ENCODE measurements at regions not wholly inside any gene's neighbourhood (a gene's known extent, or its start where the extent isn't known, plus 50 kb on each side); places are given as distances from the start of the nearest gene placed in this dataset.

DNA sequence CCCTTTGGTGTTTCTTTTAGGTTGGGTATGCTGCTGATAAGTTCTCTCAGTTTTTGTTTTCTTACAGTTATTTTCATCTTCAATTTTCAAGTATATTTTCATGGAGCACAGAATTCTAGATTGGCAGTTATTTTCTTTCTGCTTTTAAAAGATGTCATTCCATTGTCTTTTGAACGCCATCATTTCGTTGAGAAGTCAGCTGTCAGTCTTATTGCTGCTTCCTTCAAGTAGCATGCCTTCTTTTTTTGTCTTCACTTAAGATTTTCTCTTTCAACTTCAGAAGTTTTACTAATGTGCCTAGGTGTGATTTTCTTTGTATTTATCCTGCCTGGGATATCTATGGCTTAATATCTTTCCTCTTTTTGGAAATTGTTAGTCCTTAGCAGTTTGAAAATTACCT, 262.2 kb upstream of the PMFBP1 start:
- Histone ChIP-seq H2AFZ (ENCODE audit: low read depth, low read length) (no peak overlapping the region), H3K27me3 (ENCODE audit: control insufficient read depth in 2 of 2, insufficient read depth in 2 of 2, low read length in 2 of 2) (no peaks in the 10 kb centered on the region), H3K4me1 (replicated peaks in 1 of 2; ENCODE audit: control insufficient read depth in 2 of 2, insufficient read depth in 2 of 2, low read length in 2 of 2) (no peaks in the 10 kb centered on the region), H4K20me1 (replicated peaks; ENCODE audit: control insufficient read depth, insufficient read depth, low read length) (no peaks in the 10 kb centered on the region), H3K4me3 (no peak overlapping the region), H3K9me3 (replicated peaks; ENCODE audit: control insufficient read depth, insufficient read depth, low read depth, low read length) (peaks cover 3% of the 10 kb centered on the region; the same call in 1 of the 2 replicates), H3K36me3 (ENCODE audit: control insufficient read depth, insufficient read depth, low read length) (no peaks in the 10 kb centered on the region), H3K4me2 (ENCODE audit: insufficient read depth, low read length) (no peak overlapping the region), H3K27ac (ENCODE audit: extremely low read depth, low read depth, low read length) (no peak overlapping the region), H3K79me2 (ENCODE audit: control insufficient read depth, insufficient read depth, low read length) (no peaks in the 10 kb centered on the region), H3K9ac (ENCODE audit: insufficient read depth in 1 of 2, low read depth in 2 of 2, low read length in 2 of 2) (no peak overlapping the region), H3K9me1 (ENCODE audit: control insufficient read depth, insufficient read depth, low read length) (no peaks in the 10 kb centered on the region)
- in situ Hi-C loops (cut with MboI): no loop called here
- 0% methylated on average over 2 of the region's 2 CpGs for WGBS (ENCODE audit: insufficient coverage, low coverage, missing lambda C conversion rate)
- ATAC-seq (no peak), DNase-seq (ENCODE audit: extremely low read depth in 1 of 4, low spot score in 3 of 4) (peak in 1 of 4 experiments; percentile 32), FAIRE-seq (no peak)
- ChIA-PET CTCF (ENCODE audit: low intra/inter-chr PET ratio) (no interaction called here), POLR2A (no interaction called here)
- intact Hi-C loops (cut with micrococcal nuclease): no loop called here
- no TSS peak for BruUV-seq (replicated peaks)
- TF ChIP-seq RBM25 (IDR thresholded peaks at IDR 0.05; ENCODE audit: low read depth, low read length, severe bottlenecking) (no peak), ZBTB17 (CRISPR knock-in tag; IDR thresholded peaks at IDR 0.05) (no peak), TCF3 (CRISPR knock-in tag; IDR thresholded peaks at IDR 0.05) (no peak), E2F3 (CRISPR knock-in tag; IDR thresholded peaks at IDR 0.05) (no peak), TRIM28 (IDR thresholded peaks at IDR 0.05) (peak; percentile 94), TRIM24 (IDR thresholded peaks at IDR 0.05) (0 out of 4 replicates have a peak, but pooled peaks of 1 of the 2 experiments have one; percentile 31), CREM (IDR thresholded peaks at IDR 0.05; ENCODE audit: low read depth) (no peak), BDP1 (IDR thresholded peaks at IDR 0.05; ENCODE audit: insufficient read depth, insufficient read length) (no peak), HEY1 (CRISPR knock-in tag; IDR thresholded peaks at IDR 0.05; ENCODE audit: borderline replicate concordance) (no peak), NBN (IDR thresholded peaks at IDR 0.05; ENCODE audit: low read depth) (no peak), ZNF354B (CRISPR knock-in tag; IDR thresholded peaks at IDR 0.05) (no peak), NR1H2 (CRISPR knock-in tag; IDR thresholded peaks at IDR 0.05) (no peak), BRD4 (IDR thresholded peaks at IDR 0.05) (no peak), MCM3 (IDR thresholded peaks at IDR 0.05) (no peak), ZNF584 (CRISPR knock-in tag; IDR thresholded peaks at IDR 0.05; ENCODE audit: low read depth) (peak; percentile 66; the same call in 1 of the 2 replicates), SIN3A (IDR thresholded peaks at IDR 0.05; ENCODE audit: borderline replicate concordance in 2 of 2, control insufficient read depth in 1 of 2, low read depth in 2 of 2, low read length in 2 of 2) (no peak), ZNF395 (CRISPR knock-in tag; IDR thresholded peaks at IDR 0.05) (no peak), ZNF282 (CRISPR knock-in tag; IDR thresholded peaks at IDR 0.05) (no peak), ZNF146 (CRISPR knock-in tag; IDR thresholded peaks at IDR 0.05; ENCODE audit: unreplicated experiment) (no peak), NR2C1 (IDR thresholded peaks at IDR 0.05) (no peak), NR2C1 (tag; IDR thresholded peaks at IDR 0.05) (no peak), CBX5 (IDR thresholded peaks at IDR 0.05; ENCODE audit: borderline replicate concordance, low read depth) (peak; percentile 89), TARDBP (IDR thresholded peaks at IDR 0.05) (no peak), CBX1 (IDR thresholded peaks at IDR 0.05; ENCODE audit: low read depth) (peak; percentile 85; the same call in 1 of the 2 replicates)
- TF ChIP-seq, protein P1, sequence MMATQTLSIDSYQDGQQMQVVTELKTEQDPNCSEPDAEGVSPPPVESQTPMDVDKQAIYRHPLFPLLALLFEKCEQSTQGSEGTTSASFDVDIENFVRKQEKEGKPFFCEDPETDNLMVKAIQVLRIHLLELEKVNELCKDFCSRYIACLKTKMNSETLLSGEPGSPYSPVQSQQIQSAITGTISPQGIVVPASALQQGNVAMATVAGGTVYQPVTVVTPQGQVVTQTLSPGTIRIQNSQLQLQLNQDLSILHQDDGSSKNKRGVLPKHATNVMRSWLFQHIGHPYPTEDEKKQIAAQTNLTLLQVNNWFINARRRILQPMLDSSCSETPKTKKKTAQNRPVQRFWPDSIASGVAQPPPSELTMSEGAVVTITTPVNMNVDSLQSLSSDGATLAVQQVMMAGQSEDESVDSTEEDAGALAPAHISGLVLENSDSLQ (IDR thresholded peaks at IDR 0.05): peak; percentile 24; the same call in 1 of the 2 replicates
- TF ChIP-seq, protein P2, sequence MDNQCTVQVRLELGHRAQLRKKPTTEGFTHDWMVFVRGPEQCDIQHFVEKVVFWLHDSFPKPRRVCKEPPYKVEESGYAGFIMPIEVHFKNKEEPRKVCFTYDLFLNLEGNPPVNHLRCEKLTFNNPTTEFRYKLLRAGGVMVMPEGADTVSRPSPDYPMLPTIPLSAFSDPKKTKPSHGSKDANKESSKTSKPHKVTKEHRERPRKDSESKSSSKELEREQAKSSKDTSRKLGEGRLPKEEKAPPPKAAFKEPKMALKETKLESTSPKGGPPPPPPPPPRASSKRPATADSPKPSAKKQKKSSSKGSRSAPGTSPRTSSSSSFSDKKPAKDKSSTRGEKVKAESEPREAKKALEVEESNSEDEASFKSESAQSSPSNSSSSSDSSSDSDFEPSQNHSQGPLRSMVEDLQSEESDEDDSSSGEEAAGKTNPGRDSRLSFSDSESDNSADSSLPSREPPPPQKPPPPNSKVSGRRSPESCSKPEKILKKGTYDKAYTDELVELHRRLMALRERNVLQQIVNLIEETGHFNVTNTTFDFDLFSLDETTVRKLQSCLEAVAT (IDR thresholded peaks at IDR 0.05): no peak

Data from K562 (cell line).